ENCODE measurements at regions not wholly inside any gene's neighbourhood (a gene's known extent, or its start where the extent isn't known, plus 50 kb on each side); places are given as distances from the start of the nearest gene placed in this dataset.

- no peaks in the 10 kb centered on the region for H3K4me1 ChIP-seq (ENCODE audit: low read length)
- H4K20me1 ChIP-seq (ENCODE audit: insufficient read depth, low read length), result no peaks in the 10 kb centered on the region
- H3K9me3 ChIP-seq (replicated peaks; ENCODE audit: insufficient read depth, low read length), result no peaks in the 10 kb centered on the region
- no peaks in the 10 kb centered on the region for H3K36me3 ChIP-seq (replicated peaks; ENCODE audit: insufficient read depth, low read length)
- no peaks in the 10 kb centered on the region for H3K9me2 ChIP-seq (replicated peaks; ENCODE audit: insufficient read depth, low read length)
- no peak overlapping the region for H3K4me3 ChIP-seq (ENCODE audit: low read length)
- H3F3A ChIP-seq (ENCODE audit: insufficient read depth, low read length), result peaks cover 4% of the 10 kb centered on the region; the same call in 1 of the 2 replicates
- no peak overlapping the region for H2AFZ ChIP-seq (ENCODE audit: low read length)
- H3K9ac ChIP-seq (ENCODE audit: low read length), result no peak overlapping the region
- H3K27me3 ChIP-seq (replicated peaks; ENCODE audit: insufficient read depth, low read length), result no peaks in the 10 kb centered on the region
- H3K79me2 ChIP-seq (ENCODE audit: low read length), result no peaks in the 10 kb centered on the region
- no peak for DNase-seq
- H3K27ac ChIP-seq (ENCODE audit: low read length), result no peak overlapping the region
- H3K4me2 ChIP-seq (ENCODE audit: low read depth, low read length), result no peak overlapping the region
- TF ChIP-seq CTCF (IDR thresholded peaks at IDR 0.05; ENCODE audit: low read length) (no peak), EZH2 (optimal IDR thresholded peaks at IDR 0.05; ENCODE audit: low read depth, low read length) (no peak), EZH2phosphoT487 (IDR thresholded peaks at IDR 0.05; ENCODE audit: low read length) (no peak)
Observed at GRCh38 chr1:239219679-239220078, 166.7 kb upstream of the CHRM3 start.

- Histone ChIP-seq H3K4me1 (ENCODE audit: low read length) (no peaks in the 10 kb centered on the region), H3K4me2 (ENCODE audit: low read depth, low read length) (no peak overlapping the region), H3K9me3 (replicated peaks; ENCODE audit: insufficient read depth, low read length) (no peaks in the 10 kb centered on the region), H4K20me1 (ENCODE audit: insufficient read depth, low read length) (no peaks in the 10 kb centered on the region), H3K79me2 (ENCODE audit: low read length) (no peaks in the 10 kb centered on the region), H3K9ac (ENCODE audit: low read length) (no peak overlapping the region), H2AFZ (ENCODE audit: low read length) (no peak overlapping the region), H3K36me3 (replicated peaks; ENCODE audit: insufficient read depth, low read length) (no peaks in the 10 kb centered on the region), H3K4me3 (ENCODE audit: low read length) (no peak overlapping the region), H3K27me3 (replicated peaks; ENCODE audit: insufficient read depth, low read length) (no peaks in the 10 kb centered on the region), H3K27ac (ENCODE audit: low read length) (no peak overlapping the region), H3F3A (ENCODE audit: insufficient read depth, low read length) (no peaks in the 10 kb centered on the region), H3K9me2 (replicated peaks; ENCODE audit: insufficient read depth, low read length) (no peaks in the 10 kb centered on the region)
- TF ChIP-seq EZH2 (optimal IDR thresholded peaks at IDR 0.05; ENCODE audit: low read depth, low read length), result no peak
- TF ChIP-seq CTCF (IDR thresholded peaks at IDR 0.05; ENCODE audit: low read length), result no peak
- no peak for TF ChIP-seq EZH2phosphoT487 (IDR thresholded peaks at IDR 0.05; ENCODE audit: low read length)
- no peak for DNase-seq
Observed at GRCh38 chr1:239218301-239218700, 168.1 kb upstream of the CHRM3 start.

- H3K27ac ChIP-seq (ENCODE audit: low read length), result no peak overlapping the region
- no peaks in the 10 kb centered on the region for H3K4me1 ChIP-seq (ENCODE audit: low read length)
- H3K9ac ChIP-seq (ENCODE audit: low read length), result no peak overlapping the region
- no peaks in the 10 kb centered on the region for H3K79me2 ChIP-seq (ENCODE audit: low read length)
- no peak for TF ChIP-seq CTCF (IDR thresholded peaks at IDR 0.05; ENCODE audit: low read length)
- no peak for TF ChIP-seq EZH2 (optimal IDR thresholded peaks at IDR 0.05; ENCODE audit: low read depth, low read length)
- no peak for TF ChIP-seq EZH2phosphoT487 (IDR thresholded peaks at IDR 0.05; ENCODE audit: low read length)
- no peaks in the 10 kb centered on the region for H3K36me3 ChIP-seq (replicated peaks; ENCODE audit: insufficient read depth, low read length)
- no peak overlapping the region for H2AFZ ChIP-seq (ENCODE audit: low read length)
- no peaks in the 10 kb centered on the region for H3K9me2 ChIP-seq (replicated peaks; ENCODE audit: insufficient read depth, low read length)
- H3K4me2 ChIP-seq (ENCODE audit: low read depth, low read length), result no peak overlapping the region
- no peaks in the 10 kb centered on the region for H3K27me3 ChIP-seq (replicated peaks; ENCODE audit: insufficient read depth, low read length)
- H3K9me3 ChIP-seq (replicated peaks; ENCODE audit: insufficient read depth, low read length), result no peaks in the 10 kb centered on the region
- no peaks in the 10 kb centered on the region for H3F3A ChIP-seq (ENCODE audit: insufficient read depth, low read length)
- no peak overlapping the region for H3K4me3 ChIP-seq (ENCODE audit: low read length)
- no peak for DNase-seq
- no peaks in the 10 kb centered on the region for H4K20me1 ChIP-seq (ENCODE audit: insufficient read depth, low read length)
Observed at GRCh38 chr1:239212811-239213220, 173.6 kb upstream of the CHRM3 start.

Data from MM.1S (cell line).